OCI-LY1 (cell line): ENCODE measurements at regions not wholly inside any gene's neighbourhood (a gene's known extent, or its start where the extent isn't known, plus 50 kb on each side); places are given as distances from the start of the nearest gene placed in this dataset.

Source experiments
- EZH2 ChIP-seq: fragments of 200-600 bp; sonication (generic), shearing (Covaris generic); IDR thresholded peaks from 2 replicates; pipeline ENCODE4 v1.8.0; 2017; ENCODE audit warnings: borderline replicate concordance, mixed run types, mild to moderate bottlenecking, antibody characterized with exemption, low read length, moderate library complexity, mixed read lengths
- TF ChIP-seq, protein P1 (sequence below): fragments of 200-600 bp; sonication (generic), shearing (Covaris generic); IDR thresholded peaks from 2 replicates; pipeline ENCODE4 v1.5.1; 2017; ENCODE audit warnings: mild to moderate bottlenecking, antibody characterized with exemption, low read length, moderate library complexity, mixed read lengths

DNA sequence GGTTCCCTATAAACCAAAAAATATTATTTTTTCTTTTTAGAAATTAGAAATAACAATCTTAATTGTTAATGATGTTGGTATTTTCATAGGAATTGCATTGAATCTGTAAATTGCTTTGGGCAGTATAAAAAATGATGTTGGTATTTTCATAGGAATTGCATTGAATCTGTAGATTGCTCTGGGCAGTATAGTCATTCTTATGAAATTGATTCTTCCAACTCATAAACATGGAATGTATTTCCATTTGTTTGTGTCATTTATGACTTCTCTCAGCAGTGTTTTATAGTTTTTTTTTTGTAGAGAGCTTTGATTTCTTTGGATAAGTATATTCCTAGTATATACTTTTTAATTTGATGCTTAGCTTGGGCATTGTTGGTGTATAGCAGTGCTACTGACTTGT lies 82.0 kb upstream of the NT5C1B start:
- TF ChIP-seq EZH2, result no peak
- TF ChIP-seq, protein P1, sequence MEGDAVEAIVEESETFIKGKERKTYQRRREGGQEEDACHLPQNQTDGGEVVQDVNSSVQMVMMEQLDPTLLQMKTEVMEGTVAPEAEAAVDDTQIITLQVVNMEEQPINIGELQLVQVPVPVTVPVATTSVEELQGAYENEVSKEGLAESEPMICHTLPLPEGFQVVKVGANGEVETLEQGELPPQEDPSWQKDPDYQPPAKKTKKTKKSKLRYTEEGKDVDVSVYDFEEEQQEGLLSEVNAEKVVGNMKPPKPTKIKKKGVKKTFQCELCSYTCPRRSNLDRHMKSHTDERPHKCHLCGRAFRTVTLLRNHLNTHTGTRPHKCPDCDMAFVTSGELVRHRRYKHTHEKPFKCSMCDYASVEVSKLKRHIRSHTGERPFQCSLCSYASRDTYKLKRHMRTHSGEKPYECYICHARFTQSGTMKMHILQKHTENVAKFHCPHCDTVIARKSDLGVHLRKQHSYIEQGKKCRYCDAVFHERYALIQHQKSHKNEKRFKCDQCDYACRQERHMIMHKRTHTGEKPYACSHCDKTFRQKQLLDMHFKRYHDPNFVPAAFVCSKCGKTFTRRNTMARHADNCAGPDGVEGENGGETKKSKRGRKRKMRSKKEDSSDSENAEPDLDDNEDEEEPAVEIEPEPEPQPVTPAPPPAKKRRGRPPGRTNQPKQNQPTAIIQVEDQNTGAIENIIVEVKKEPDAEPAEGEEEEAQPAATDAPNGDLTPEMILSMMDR, result no peak
